HG03342 (cell line): ENCODE measurements at regions not wholly inside any gene's neighbourhood (a gene's known extent, or its start where the extent isn't known, plus 50 kb on each side); places are given as distances from the start of the nearest gene placed in this dataset.
"Not testable (repeated sequence)": the region's sequence is repeated elsewhere in the genome, so short reads cannot be mapped to it uniquely, and the experiment has no call there.

Experiments
- ATAC-seq: cut with Tn5 transposase; IDR thresholded peaks from one replicate; pipeline ENCODE4 v1.9.1; 2021; ENCODE audit warnings: mild to moderate bottlenecking, moderate library complexity; ENCODE audit not compliant: unreplicated experiment

GRCh38 chr3:61378311-61378710 lies 127.1 kb upstream of the FHIT start:
- no peak for ATAC-seq

- peak; percentile 94 for ATAC-seq
Observed at GRCh38 chr3:61381745-61382392, 130.6 kb upstream of the FHIT start.

GRCh38 chr3:61387817-61388216 lies 136.6 kb upstream of the FHIT start:
- ATAC-seq: no peak

GRCh38 chr3:61393480-61393947 lies 142.3 kb upstream of the FHIT start:
- ATAC-seq: not testable (repeated sequence)

GRCh38 chr3:61401359-61401758 lies 150.1 kb upstream of the FHIT start:
- ATAC-seq: no peak

- no peak for ATAC-seq
Observed at GRCh38 chr3:61407397-61407796, 154.0 kb upstream of the PTPRG start.

- no peak for ATAC-seq
Observed at GRCh38 chr3:61409638-61410037, 151.7 kb upstream of the PTPRG start.

- ATAC-seq: not testable (repeated sequence)
Observed at GRCh38 chr3:61410358-61410757, 151.0 kb upstream of the PTPRG start.

- no peak for ATAC-seq
Observed at GRCh38 chr3:61411009-61411662, 150.2 kb upstream of the PTPRG start.

- ATAC-seq: peak; percentile 71
Observed at GRCh38 chr3:61414456-61414855, 146.9 kb upstream of the PTPRG start.

- ATAC-seq: no peak
Observed at GRCh38 chr3:61415201-61415600, 146.2 kb upstream of the PTPRG start.

GRCh38 chr3:61416618-61417017 lies 144.8 kb upstream of the PTPRG start:
- ATAC-seq: no peak

- ATAC-seq: no peak
Observed at GRCh38 chr3:61417352-61417751, 144.0 kb upstream of the PTPRG start.

GRCh38 chr3:61420136-61420759 lies 141.1 kb upstream of the PTPRG start:
- ATAC-seq: no peak

- no peak for ATAC-seq
Observed at GRCh38 chr3:61422945-61423673, 138.3 kb upstream of the PTPRG start.

GRCh38 chr3:61425356-61425755 lies 136.0 kb upstream of the PTPRG start:
- ATAC-seq: no peak

GRCh38 chr3:61429106-61429505 lies 132.3 kb upstream of the PTPRG start:
- no peak for ATAC-seq

- not testable (repeated sequence) for ATAC-seq
Observed at GRCh38 chr3:61434901-61435300, 126.5 kb upstream of the PTPRG start.

GRCh38 chr3:61435361-61435760 lies 126.0 kb upstream of the PTPRG start:
- ATAC-seq: not testable (repeated sequence)

- ATAC-seq: no peak
Observed at GRCh38 chr3:61438253-61439121, 122.9 kb upstream of the PTPRG start.

- ATAC-seq: no peak
Observed at GRCh38 chr3:61439122-61439458, 122.3 kb upstream of the PTPRG start.
